GM18867 (cell line): ENCODE measurements at regions not wholly inside any gene's neighbourhood (a gene's known extent, or its start where the extent isn't known, plus 50 kb on each side); places are given as distances from the start of the nearest gene placed in this dataset.

ENCODE experiments used
- ATAC-seq: cut with Tn5 transposase; IDR thresholded peaks from one replicate; pipeline ENCODE4 v1.9.1; 2021; ENCODE audit warnings: mild to moderate bottlenecking, moderate library complexity; ENCODE audit not compliant: unreplicated experiment

GRCh38 chr9:4435197-4435596 lies 55.1 kb upstream of the SLC1A1 start:
- ATAC-seq: no peak

- no peak for ATAC-seq
Measured at GRCh38 chr9:4433379-4433778, 56.9 kb upstream of the SLC1A1 start.

GRCh38 chr9:4430432-4431261 lies 59.6 kb upstream of the SLC1A1 start:
- ATAC-seq: no peak

GRCh38 chr9:4425319-4426045 lies 64.8 kb upstream of the SLC1A1 start:
- ATAC-seq: no peak

- no peak for ATAC-seq
Measured at GRCh38 chr9:4424891-4425290, 65.4 kb upstream of the SLC1A1 start.

- ATAC-seq: no peak
Measured at GRCh38 chr9:4424038-4424437, 66.2 kb upstream of the SLC1A1 start.

- no peak for ATAC-seq
Measured at GRCh38 chr9:4423207-4423610, 67.1 kb upstream of the SLC1A1 start.

GRCh38 chr9:4422495-4422894 lies 67.8 kb upstream of the SLC1A1 start:
- peak; percentile 81 for ATAC-seq

GRCh38 chr9:4421847-4422246 lies 68.4 kb upstream of the SLC1A1 start:
- no peak for ATAC-seq

- ATAC-seq: no peak
Measured at GRCh38 chr9:4420351-4420750, 69.9 kb upstream of the SLC1A1 start.

- no peak for ATAC-seq
Measured at GRCh38 chr9:4417578-4418325, 72.5 kb upstream of the SLC1A1 start.

- ATAC-seq: no peak
Measured at GRCh38 chr9:4416467-4416866, 73.8 kb upstream of the SLC1A1 start.

- ATAC-seq: no peak
Measured at GRCh38 chr9:4415281-4415680, 75.0 kb upstream of the SLC1A1 start.

GRCh38 chr9:4413856-4414255 lies 76.4 kb upstream of the SLC1A1 start:
- ATAC-seq: no peak

GRCh38 chr9:4404156-4404555 lies 86.1 kb upstream of the SLC1A1 start:
- no peak for ATAC-seq

GRCh38 chr9:4402501-4402900 lies 87.8 kb upstream of the SLC1A1 start:
- no peak for ATAC-seq

- ATAC-seq: no peak
Measured at GRCh38 chr9:4400731-4401130, 89.5 kb upstream of the SLC1A1 start.

GRCh38 chr9:4397917-4398316 lies 92.4 kb upstream of the SLC1A1 start:
- no peak for ATAC-seq

- no peak for ATAC-seq
Measured at GRCh38 chr9:4393806-4394523, 94.1 kb upstream of the GLIS3 start.

- no peak for ATAC-seq
Measured at GRCh38 chr9:4389755-4390154, 89.9 kb upstream of the GLIS3 start.

- no peak for ATAC-seq
Measured at GRCh38 chr9:4389003-4389402, 89.1 kb upstream of the GLIS3 start.
